K562 (cell line): ENCODE measurements at regions not wholly inside any gene's neighbourhood (a gene's known extent, or its start where the extent isn't known, plus 50 kb on each side); places are given as distances from the start of the nearest gene placed in this dataset.

Source experiments
- ATAC-seq: fragments of 200-7000 bp; cut with Tn5 transposase; 3 replicates; pipeline ENCODE4 v1.9.1; 2020; ENCODE audit warnings: moderate library complexity
- BruUV-seq: library from RNA; stranded (reverse); fragments of 400-500 nt; replicated peaks from 2 replicates; lab custom pipeline; 2021; lab: Mats Ljungman, UMichigan
- CTCF ChIA-PET: fragments of 300-600 bp; formaldehyde crosslinking; extraction: SDS; loops from one replicate; lab custom pipeline; 2021; ENCODE audit warnings: low intra/inter-chr PET ratio; lab: Yijun Ruan, JAX
- POLR2A ChIA-PET: fragments of 300-600, 350-650 bp; sonication (Branson Sonifier 250); formaldehyde crosslinking; extraction: SDS; loops from one replicate; lab custom pipeline; 2021; ENCODE audit warnings: antibody characterized with exemption, inconsistent platforms; lab: Yijun Ruan, JAX
- DNase-seq, 4 experiments: peaks; one replicate each; pipeline versions ENCODE4 v3.0.0 to v3.0.0-alpha.2; 2011 to 2018; ENCODE audit warnings: low spot score in 3 of 4, mixed read lengths in 3 of 4; ENCODE audit errors: extremely low read depth in 1 of 4
- FAIRE-seq: peaks from 2 replicates; lab custom pipeline; 2011; peaks lifted over from hg19 to GRCh38; lab: Jason Lieb, UNC
- H2AFZ ChIP-seq: 2 replicates; pipeline ENCODE4 v1.6.0; 2011; ENCODE audit warnings: low read depth, low read length, control low read depth, inconsistent platforms
- H3K27ac ChIP-seq: fragments of 200-600 bp; 3 replicates; pipeline ENCODE4 v1.8.0; 2011; ENCODE audit warnings: low read depth, mild to moderate bottlenecking, control low read depth, inconsistent platforms, low read length, moderate library complexity, mixed read lengths; ENCODE audit errors: extremely low read depth
- H3K27me3 ChIP-seq, 2 experiments: fragments of 300-600 bp in 1 of 2; 2 replicates in 1 of 2; 3 replicates in 1 of 2; pipeline versions ENCODE4 v1.6.0 to v1.8.0; 2011; ENCODE audit warnings: inconsistent platforms in 2 of 2, low read length in 2 of 2, mild to moderate bottlenecking in 1 of 2, mixed read lengths in 1 of 2, moderate library complexity in 1 of 2; ENCODE audit not compliant: control insufficient read depth in 2 of 2, insufficient read depth in 2 of 2
- H3K36me3 ChIP-seq: fragments of 300-600 bp; 3 replicates; pipeline ENCODE4 v1.8.0; 2011; ENCODE audit warnings: mild to moderate bottlenecking, low read length, inconsistent platforms; ENCODE audit not compliant: control insufficient read depth, insufficient read depth
- H3K4me1 ChIP-seq, 2 experiments: fragments of 200-600 bp in 1 of 2; replicated peaks in 1 of 2; 2 replicates in 1 of 2; 3 replicates in 1 of 2; pipeline versions ENCODE4 v1.5.1 to v1.8.0; 2011; ENCODE audit warnings: inconsistent platforms in 2 of 2, low read length in 2 of 2, mild to moderate bottlenecking in 1 of 2, mixed read lengths in 1 of 2, moderate library complexity in 1 of 2; ENCODE audit not compliant: control insufficient read depth in 2 of 2, insufficient read depth in 2 of 2
- H3K4me2 ChIP-seq: 2 replicates; pipeline ENCODE4 v1.6.1; 2011; ENCODE audit warnings: low read length, control low read depth, inconsistent platforms, mixed read lengths; ENCODE audit not compliant: insufficient read depth
- H3K4me3 ChIP-seq: fragments of 200-600 bp; sonication (generic), shearing (Covaris generic); 2 replicates; pipeline ENCODE4 v1.5.1; 2016; ENCODE audit warnings: control low read depth, inconsistent platforms
- H3K79me2 ChIP-seq: fragments of 200-600 bp; 3 replicates; pipeline ENCODE4 v1.8.0; 2011; ENCODE audit warnings: low read length, inconsistent platforms; ENCODE audit not compliant: control insufficient read depth, insufficient read depth
- H3K9ac ChIP-seq, 2 experiments: 2 replicates each; pipeline versions ENCODE4 v1.6.0 to v1.6.1; 2011; ENCODE audit warnings: low read depth in 2 of 2, low read length in 2 of 2, control low read depth in 1 of 2, inconsistent platforms in 1 of 2, mild to moderate bottlenecking in 1 of 2, mixed read lengths in 1 of 2; ENCODE audit not compliant: insufficient read depth in 1 of 2
- H3K9me1 ChIP-seq: one replicate; pipeline ENCODE4 v1.6.0; 2011; ENCODE audit warnings: inconsistent platforms, mild to moderate bottlenecking, low read length, moderate library complexity; ENCODE audit not compliant: control insufficient read depth, insufficient read depth
- H3K9me3 ChIP-seq: replicated peaks from 2 replicates; pipeline ENCODE4 v1.5.1; 2011; ENCODE audit warnings: low read depth, low read length, inconsistent platforms; ENCODE audit not compliant: control insufficient read depth, insufficient read depth
- H4K20me1 ChIP-seq: replicated peaks from 2 replicates; pipeline ENCODE4 v1.6.1; 2011; ENCODE audit warnings: low read length, inconsistent platforms, mixed read lengths; ENCODE audit not compliant: control insufficient read depth, insufficient read depth
- ATF1 ChIP-seq, 2 experiments: fragments of 450-650 bp in 1 of 2; IDR thresholded peaks; 2 replicates each; pipeline ENCODE4 v1.6.1; 2016; ENCODE audit warnings: missing compliant biosample characterization in 1 of 2, missing genetic modification characterization in 1 of 2
- CHCHD3 ChIP-seq: fragments of 250-450 bp; sonication (Bioruptor Pico); IDR thresholded peaks from 2 replicates; pipeline ENCODE4 v2.1.2; 2022; ENCODE audit warnings: mild to moderate bottlenecking
- KDM4B ChIP-seq, 2 experiments: fragments of 450-650 bp in 1 of 2; sonication (generic) in 1 of 2; IDR thresholded peaks; 2 replicates each; pipeline ENCODE4 v1.6.1; 2016 to 2017; ENCODE audit warnings: borderline replicate concordance in 2 of 2, antibody characterized with exemption in 1 of 2, low read depth in 1 of 2, mild to moderate bottlenecking in 1 of 2
- MTA2 ChIP-seq: fragments of 450-650 bp; IDR thresholded peaks from 2 replicates; pipeline ENCODE4 v1.6.1; 2016; ENCODE audit warnings: low read depth
- NR2C1 ChIP-seq, 2 experiments: fragments of 450-650 bp; IDR thresholded peaks; 2 replicates each; pipeline ENCODE4 v1.6.1; 2017; ENCODE audit warnings: mild to moderate bottlenecking in 2 of 2, antibody characterized with exemption in 1 of 2, inconsistent platforms in 1 of 2, missing compliant biosample characterization in 1 of 2, missing genetic modification characterization in 1 of 2
- PML ChIP-seq: IDR thresholded peaks from 2 replicates; pipeline ENCODE4 v1.6.1; 2012; ENCODE audit warnings: low read length, inconsistent platforms
- POLR2G ChIP-seq: fragments of 200-400 bp; formaldehyde crosslinking; IDR thresholded peaks from 2 replicates; pipeline ENCODE4 v1.6.1; 2017; ENCODE audit warnings: low read depth, mild to moderate bottlenecking, antibody characterized with exemption, low read length, moderate library complexity
- SIN3B ChIP-seq: fragments of 450-650 bp; IDR thresholded peaks from 2 replicates; pipeline ENCODE4 v1.6.1; 2017; ENCODE audit warnings: low read depth, mild to moderate bottlenecking, moderate library complexity
- SMARCA5 ChIP-seq: fragments of 450-650 bp; IDR thresholded peaks from 2 replicates; pipeline ENCODE4 v1.6.1; 2016
- ZFP30 ChIP-seq: fragments of 250-450 bp; sonication (Bioruptor Pico); IDR thresholded peaks from 2 replicates; pipeline ENCODE4 v1.8.0; 2022; ENCODE audit warnings: moderate library complexity, mild to moderate bottlenecking, inconsistent platforms, borderline replicate concordance
- ZNF408 ChIP-seq: fragments of 250-450 bp; sonication (Bioruptor Pico); IDR thresholded peaks from 2 replicates; pipeline ENCODE4 v1.4.0; 2020; ENCODE audit warnings: low read depth, mild to moderate bottlenecking, moderate library complexity
- ZNF778 ChIP-seq: fragments of 450-650 bp; formaldehyde crosslinking; IDR thresholded peaks from 2 replicates; pipeline ENCODE4 v1.4.0; 2020; ENCODE audit warnings: mild to moderate bottlenecking, moderate library complexity
- WGBS: fragments of 100-300 bp; shearing (Covaris generic); methylation state at CpG from one replicate; pipeline ENCODE4 v1.1.6; 2016; ENCODE audit warnings: low coverage, mixed read lengths; ENCODE audit not compliant: insufficient coverage; ENCODE audit errors: missing lambda C conversion rate; 5-methylcytosine and 5-hydroxymethylcytosine counted together
- in situ Hi-C: fragments of 300-500 bp; cut with MboI; formaldehyde crosslinking; loops from 4 replicates; pipeline ENCODE4 v1.15.0; 2018; ENCODE audit warnings: inconsistent platforms, mixed read lengths
- intact Hi-C: fragments of 100-400 bp; cut with micrococcal nuclease; formaldehyde crosslinking; loops from 2 replicates; pipeline ENCODE4 v1.14.2; 2022
- TF ChIP-seq, protein P1 (sequence below): IDR thresholded peaks from 2 replicates; pipeline ENCODE4 v1.6.1; 2011; ENCODE audit not compliant: insufficient read length; ENCODE audit errors: extremely low read depth

DNA sequence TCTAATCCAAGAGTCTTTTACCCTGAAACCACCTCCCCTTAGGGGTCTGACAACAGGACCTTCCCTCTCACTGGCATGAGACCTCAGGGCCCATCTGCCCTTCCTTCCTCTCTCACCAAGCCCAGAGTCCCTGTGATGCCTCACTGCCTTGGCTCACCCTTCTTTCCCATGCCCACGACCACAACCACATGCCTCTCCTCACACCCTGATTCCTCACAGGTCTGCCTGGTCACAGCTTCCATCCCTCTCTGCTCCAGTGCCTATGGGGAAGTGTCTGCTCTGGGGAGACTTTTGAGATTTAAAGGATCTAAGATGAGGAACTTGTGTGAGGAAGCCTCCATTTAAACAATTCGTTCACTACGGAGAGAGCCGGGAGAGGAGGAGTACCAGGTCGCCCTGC lies 98.9 kb upstream of the SH3BP4 start (continued):
- no peak for TF ChIP-seq NR2C1 (IDR thresholded peaks at IDR 0.05)
- TF ChIP-seq NR2C1 (tag; IDR thresholded peaks at IDR 0.05): no peak
- no peak for TF ChIP-seq CHCHD3
- no peak for TF ChIP-seq SMARCA5
- TF ChIP-seq ZFP30 (CRISPR knock-in tag): no peak

DNA sequence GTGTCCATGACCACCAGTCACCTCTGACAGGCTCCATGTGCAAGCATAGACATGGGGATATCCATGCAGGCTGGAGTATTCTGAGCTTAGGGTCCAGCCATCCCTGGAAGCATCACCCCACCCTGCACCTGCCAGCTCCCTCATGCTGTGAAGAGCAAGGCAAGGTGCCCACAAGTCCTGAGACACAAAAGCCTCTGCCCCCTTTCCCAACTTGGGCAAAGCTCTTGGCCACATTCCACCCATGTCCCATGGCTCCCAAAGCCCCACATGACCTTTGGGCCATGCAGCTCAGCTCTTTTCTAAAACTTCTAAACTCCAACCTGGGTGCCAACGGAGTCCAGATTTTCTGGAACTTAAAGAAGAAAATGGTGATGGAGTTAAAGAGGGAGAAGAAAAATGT lies 99.8 kb upstream of the SH3BP4 start:
- intact Hi-C loops: no loop called here
- Histone ChIP-seq H3K36me3 (no peaks in the 10 kb centered on the region), H3K9ac (no peak overlapping the region), H3K9me3 (no peaks in the 10 kb centered on the region), H3K27me3 (peaks cover 0 to 9% of the 10 kb centered on the region in 2 experiments; a peak in 2 of 5 replicates), H3K9me1 (no peaks in the 10 kb centered on the region), H3K79me2 (no peaks in the 10 kb centered on the region), H3K4me1 (no peaks in the 10 kb centered on the region), H3K4me2 (no peak overlapping the region)
- ATAC-seq (no peak), FAIRE-seq (no peak)
- 0% methylated on average over 1 of the region's 1 CpG for WGBS
- in situ Hi-C loops: no loop called here
- TF ChIP-seq, protein P1, sequence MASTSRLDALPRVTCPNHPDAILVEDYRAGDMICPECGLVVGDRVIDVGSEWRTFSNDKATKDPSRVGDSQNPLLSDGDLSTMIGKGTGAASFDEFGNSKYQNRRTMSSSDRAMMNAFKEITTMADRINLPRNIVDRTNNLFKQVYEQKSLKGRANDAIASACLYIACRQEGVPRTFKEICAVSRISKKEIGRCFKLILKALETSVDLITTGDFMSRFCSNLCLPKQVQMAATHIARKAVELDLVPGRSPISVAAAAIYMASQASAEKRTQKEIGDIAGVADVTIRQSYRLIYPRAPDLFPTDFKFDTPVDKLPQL: no peak
- TF ChIP-seq MTA2: no peak
- no peak for TF ChIP-seq POLR2G
- no peak for TF ChIP-seq PML
- TF ChIP-seq KDM4B (IDR thresholded peaks at IDR 0.05; ENCODE audit: borderline replicate concordance in 2 of 2, low read depth in 1 of 2): no peak
- no peak for TF ChIP-seq ATF1 (CRISPR knock-in tag; IDR thresholded peaks at IDR 0.05)
- TF ChIP-seq ATF1 (tag; IDR thresholded peaks at IDR 0.05): no peak
- no peak for TF ChIP-seq ZNF408 (CRISPR knock-in tag)
- no peak for TF ChIP-seq ZNF778 (CRISPR knock-in tag)
- no peak for TF ChIP-seq SIN3B
- TF ChIP-seq, all 486 proteins: peak for 0
- no peak for DNase-seq
- BruUV-seq: no TSS peak
- Histone ChIP-seq H3K27ac (no peak overlapping the region), H2AFZ (no peak overlapping the region), H3K4me3 (no peak overlapping the region), H4K20me1 (no peaks in the 10 kb centered on the region)
- POLR2A ChIA-PET: no interaction called here
- CTCF ChIA-PET: no interaction called here
